GM12891 (cell line): ENCODE measurements at regions not wholly inside any gene's neighbourhood (a gene's known extent, or its start where the extent isn't known, plus 50 kb on each side); places are given as distances from the start of the nearest gene placed in this dataset.

Experiments
- POLR2A ChIP-seq: IDR thresholded peaks from 2 replicates; pipeline ENCODE4 v1.6.1; 2011; ENCODE audit warnings: low read depth, low read length, control low read depth
- POLR2AphosphoS5 ChIP-seq: IDR thresholded peaks from 2 replicates; pipeline ENCODE4 v1.6.1; 2011; ENCODE audit warnings: low read depth, low read length, control low read depth
- TAF1 ChIP-seq: IDR thresholded peaks from 2 replicates; pipeline ENCODE4 v1.6.1; 2011; ENCODE audit warnings: low read depth, low read length, control low read depth

DNA sequence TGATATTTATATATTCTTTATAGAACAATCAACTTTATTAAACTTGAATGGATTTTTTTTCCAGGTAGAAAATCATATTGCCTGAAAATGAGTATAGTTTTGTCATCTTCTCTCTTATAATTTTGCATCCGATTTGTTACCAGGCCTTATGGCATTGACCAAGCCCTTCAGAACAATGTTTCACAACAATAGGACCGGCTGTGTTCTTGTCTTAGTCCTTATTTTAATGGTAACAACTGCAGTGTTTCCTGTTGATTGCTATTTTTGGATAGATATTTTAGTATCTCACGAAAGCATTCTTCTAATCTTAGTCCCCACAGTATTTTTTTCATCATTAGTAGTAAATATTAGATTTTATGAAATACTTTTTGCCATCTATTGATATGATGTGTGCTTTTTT, 88.1 kb upstream of the ANKRD34C start:
- no peak for TF ChIP-seq POLR2A
- no peak for TF ChIP-seq TAF1
- no peak for TF ChIP-seq POLR2AphosphoS5
